Natural killer cell (primary cell): ENCODE measurements at regions not wholly inside any gene's neighbourhood (a gene's known extent, or its start where the extent isn't known, plus 50 kb on each side); places are given as distances from the start of the nearest gene placed in this dataset.

Source experiments
- ATAC-seq, 3 donors: fragments of 150-1000 bp in 2 of 3; fragments of 200-7000 bp in 1 of 3; cut with Tn5 transposase; 1 replicate in 1 of 3; 2 replicates in 2 of 3; pipeline ENCODE4 v1.10.0; 2021; ENCODE audit warnings: mild to moderate bottlenecking in 2 of 3, moderate library complexity in 2 of 3
- DNase-seq, 2 donors: peaks; one replicate each; pipeline versions ENCODE4 v3.0.0 to v3.0.0-alpha.2; 2013 to 2021; ENCODE audit warnings: mixed read lengths in 1 of 2
- H3K27ac ChIP-seq: one replicate; pipeline ENCODE4 v1.5.1; 2013; ENCODE audit warnings: mild to moderate bottlenecking, low read length
- H3K27me3 ChIP-seq: one replicate; pipeline ENCODE4 v1.6.1; 2013; ENCODE audit warnings: low read length; ENCODE audit not compliant: control insufficient read depth, insufficient read depth
- H3K36me3 ChIP-seq: one replicate; pipeline ENCODE4 v1.6.1; 2013; ENCODE audit warnings: low read length; ENCODE audit not compliant: control insufficient read depth, insufficient read depth
- H3K4me1 ChIP-seq: one replicate; pipeline ENCODE4 v1.6.1; 2013; ENCODE audit warnings: low read length; ENCODE audit not compliant: control insufficient read depth, insufficient read depth
- H3K4me3 ChIP-seq: one replicate; pipeline ENCODE4 v1.5.1; 2013; ENCODE audit warnings: low read length
- H3K9me3 ChIP-seq: one replicate; pipeline ENCODE4 v1.6.1; 2013; ENCODE audit warnings: low read length; ENCODE audit not compliant: control insufficient read depth, insufficient read depth
- H3K27ac Mint-ChIP-seq, 2 donors: one replicate each; pipeline ENCODE4 v1.8.0; 2022; ENCODE audit warnings: mild to moderate bottlenecking in 2 of 2, mixed read lengths in 2 of 2, moderate library complexity in 1 of 2
- H3K27me3 Mint-ChIP-seq, 2 donors: one replicate each; pipeline ENCODE4 v1.8.0; 2022; ENCODE audit warnings: low read depth in 2 of 2, mixed read lengths in 2 of 2
- H3K36me3 Mint-ChIP-seq: one replicate; pipeline ENCODE4 v1.8.0; 2022; ENCODE audit warnings: mixed read lengths
- H3K4me1 Mint-ChIP-seq, 2 donors: one replicate each; pipeline ENCODE4 v1.8.0; 2022; ENCODE audit warnings: mixed read lengths in 2 of 2
- H3K4me3 Mint-ChIP-seq: one replicate; pipeline ENCODE4 v1.8.0; 2022; ENCODE audit warnings: mild to moderate bottlenecking, moderate library complexity, mixed read lengths
- H3K9me3 Mint-ChIP-seq, 2 donors: one replicate each; pipeline ENCODE4 v1.8.0; 2022; ENCODE audit warnings: mixed read lengths in 2 of 2
- WGBS: methylation state at CpG from one replicate; pipeline ENCODE4 v1.1.7; 2013; ENCODE audit warnings: missing lambda C conversion rate; ENCODE audit not compliant: insufficient coverage; 5-methylcytosine and 5-hydroxymethylcytosine counted together
- intact Hi-C: fragments of 100-400 bp; cut with micrococcal nuclease; formaldehyde crosslinking; loops from one replicate; pipeline ENCODE4 v1.14.2; 2022
- TF ChIP-seq, protein P1 (sequence below): fragments of 200-600 bp; IDR thresholded peaks from one replicate; pipeline ENCODE4 v1.8.0; 2022; ENCODE audit warnings: antibody characterized with exemption

DNA sequence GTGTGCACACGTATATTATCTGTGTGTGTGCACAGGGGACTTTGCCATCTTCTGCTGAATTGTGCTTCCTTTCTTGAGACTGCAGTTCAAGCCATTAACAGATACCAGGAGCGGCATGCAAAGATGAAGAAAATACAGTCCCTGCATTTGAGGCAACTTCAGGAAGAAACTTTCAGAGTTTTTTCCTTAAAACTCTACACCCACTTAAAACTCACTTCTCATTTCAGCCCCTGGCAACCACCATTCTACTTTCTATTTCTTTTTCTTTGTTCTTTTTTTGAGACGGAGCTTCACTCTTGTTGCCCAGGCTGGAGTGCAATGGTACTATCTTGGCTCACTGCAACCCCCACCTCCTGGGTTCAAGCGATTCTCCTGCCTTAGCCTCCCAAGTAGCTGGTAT, 448.9 kb upstream of the ZMIZ1 start:
- ATAC-seq (no peak), DNase-seq (no peak)
- Mint-ChIP-seq H3K9me3 (no peaks in the 10 kb centered on the region), H3K27me3 (peaks cover 12 to 17% of the 10 kb centered on the region in 2 donors), H3K27ac (no peak overlapping the region), H3K4me1 (peaks cover 0 to 5% of the 10 kb centered on the region in 2 donors), H3K4me3 (no peak overlapping the region), H3K36me3 (no peaks in the 10 kb centered on the region)
- TF ChIP-seq, protein P1, sequence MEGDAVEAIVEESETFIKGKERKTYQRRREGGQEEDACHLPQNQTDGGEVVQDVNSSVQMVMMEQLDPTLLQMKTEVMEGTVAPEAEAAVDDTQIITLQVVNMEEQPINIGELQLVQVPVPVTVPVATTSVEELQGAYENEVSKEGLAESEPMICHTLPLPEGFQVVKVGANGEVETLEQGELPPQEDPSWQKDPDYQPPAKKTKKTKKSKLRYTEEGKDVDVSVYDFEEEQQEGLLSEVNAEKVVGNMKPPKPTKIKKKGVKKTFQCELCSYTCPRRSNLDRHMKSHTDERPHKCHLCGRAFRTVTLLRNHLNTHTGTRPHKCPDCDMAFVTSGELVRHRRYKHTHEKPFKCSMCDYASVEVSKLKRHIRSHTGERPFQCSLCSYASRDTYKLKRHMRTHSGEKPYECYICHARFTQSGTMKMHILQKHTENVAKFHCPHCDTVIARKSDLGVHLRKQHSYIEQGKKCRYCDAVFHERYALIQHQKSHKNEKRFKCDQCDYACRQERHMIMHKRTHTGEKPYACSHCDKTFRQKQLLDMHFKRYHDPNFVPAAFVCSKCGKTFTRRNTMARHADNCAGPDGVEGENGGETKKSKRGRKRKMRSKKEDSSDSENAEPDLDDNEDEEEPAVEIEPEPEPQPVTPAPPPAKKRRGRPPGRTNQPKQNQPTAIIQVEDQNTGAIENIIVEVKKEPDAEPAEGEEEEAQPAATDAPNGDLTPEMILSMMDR, result no peak
- Histone ChIP-seq H3K9me3 (no peaks in the 10 kb centered on the region), H3K27ac (no peak overlapping the region), H3K36me3 (no peaks in the 10 kb centered on the region), H3K4me1 (no peaks in the 10 kb centered on the region), H3K4me3 (no peak overlapping the region), H3K27me3 (no peaks in the 10 kb centered on the region)
- intact Hi-C loops, result no loop called here
- WGBS, result 77% methylated on average over 4 of the region's 4 CpGs

DNA sequence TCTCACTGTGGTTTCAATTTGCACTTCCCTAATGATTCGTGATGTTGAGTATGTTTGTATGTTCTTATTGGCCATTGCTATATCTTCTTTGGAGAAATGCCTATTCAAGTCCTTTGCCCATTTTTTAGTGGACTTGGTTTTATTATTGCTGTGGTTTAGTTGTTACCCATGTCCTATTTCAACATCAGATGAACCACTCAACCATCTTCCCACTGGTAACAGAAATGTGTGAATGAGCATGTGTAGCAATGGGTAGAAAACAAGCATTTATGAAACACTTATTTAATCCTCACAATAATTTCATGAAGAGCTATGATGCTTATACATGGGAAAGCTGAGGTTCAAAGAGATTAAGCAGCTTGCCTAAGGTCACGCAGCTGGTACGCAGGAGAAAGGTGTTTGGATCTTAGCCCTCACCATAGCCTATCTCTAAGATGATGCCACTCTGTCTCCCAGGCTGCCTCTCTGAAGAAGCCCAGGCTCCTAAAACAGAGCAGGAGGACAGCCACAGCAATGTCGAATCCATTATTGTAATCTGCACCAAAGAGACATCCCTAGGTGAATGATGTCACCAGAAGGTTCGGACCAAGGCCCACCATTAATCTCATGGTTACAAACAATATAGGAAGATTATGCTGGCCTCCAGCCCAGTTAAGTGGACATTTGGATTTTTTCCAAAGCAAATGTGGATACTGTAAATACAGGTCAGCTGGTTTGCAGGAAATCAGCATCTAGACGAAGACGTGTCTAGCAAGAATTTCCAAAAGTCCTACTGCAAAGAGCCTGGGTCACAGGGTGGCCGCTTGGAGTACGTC, 447.6 kb upstream of the ZMIZ1 start:
- TF ChIP-seq, protein P1, result no peak
- H3K4me1 ChIP-seq, result no peaks in the 10 kb centered on the region
- no peaks in the 10 kb centered on the region for H3K36me3 ChIP-seq
- no peak overlapping the region for H3K4me3 ChIP-seq
- H3K36me3 Mint-ChIP-seq, result no peaks in the 10 kb centered on the region
- intact Hi-C loops, result no loop called here
- no peak overlapping the region for H3K27ac Mint-ChIP-seq
- H3K4me3 Mint-ChIP-seq, result no peak overlapping the region
- no peaks in the 10 kb centered on the region for H3K9me3 Mint-ChIP-seq
- no peaks in the 10 kb centered on the region for H3K27me3 ChIP-seq
- H3K27me3 Mint-ChIP-seq, result peaks cover 7% of the 10 kb centered on the region in 2 donors
- H3K27ac ChIP-seq, result no peak overlapping the region
- no peaks in the 10 kb centered on the region for H3K9me3 ChIP-seq
- DNase-seq (no peak), ATAC-seq (no peak)
- peaks cover 0 to 5% of the 10 kb centered on the region in 2 donors for H3K4me1 Mint-ChIP-seq
- 92% methylated on average over 9 of the region's 9 CpGs for WGBS

DNA sequence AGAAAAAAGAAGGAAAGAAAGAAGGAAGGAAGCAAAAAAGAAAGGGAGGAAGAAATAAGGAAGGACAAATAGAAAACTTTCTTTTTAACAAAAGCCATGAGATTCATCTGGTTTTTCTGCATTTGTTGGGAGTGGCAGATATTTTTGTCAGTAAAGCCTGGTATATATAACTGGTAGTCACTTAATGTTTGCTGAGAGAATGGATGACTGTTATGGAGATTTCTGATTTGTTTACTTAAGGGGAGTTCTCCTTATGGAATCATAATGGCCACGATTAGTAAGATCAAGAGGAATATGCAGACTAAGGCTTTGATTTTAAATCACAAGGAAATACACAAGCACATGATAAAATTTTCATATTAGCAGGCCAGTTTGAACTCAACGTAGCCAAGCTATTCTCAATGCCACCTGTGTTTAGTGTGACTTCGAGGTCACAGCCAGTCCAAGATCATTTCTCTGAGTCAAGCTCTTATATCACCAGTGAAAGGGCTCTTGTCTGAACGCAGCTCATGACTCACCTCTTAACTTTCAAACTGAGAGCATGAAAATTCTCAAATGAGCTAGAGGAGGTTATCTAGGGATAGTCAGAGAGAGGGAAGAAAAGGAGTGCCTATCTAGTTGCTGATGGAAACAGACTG, 445.1 kb upstream of the ZMIZ1 start:
- Mint-ChIP-seq H3K4me1 (peaks cover 0 to 5% of the 10 kb centered on the region in 2 donors), H3K36me3 (no peaks in the 10 kb centered on the region), H3K4me3 (no peak overlapping the region), H3K27me3 (peaks cover 0 to 6% of the 10 kb centered on the region in 2 donors), H3K27ac (no peak overlapping the region), H3K9me3 (no peaks in the 10 kb centered on the region)
- Histone ChIP-seq H3K36me3 (no peaks in the 10 kb centered on the region), H3K9me3 (no peaks in the 10 kb centered on the region), H3K27me3 (no peaks in the 10 kb centered on the region), H3K27ac (no peak overlapping the region), H3K4me3 (no peak overlapping the region), H3K4me1 (no peaks in the 10 kb centered on the region)
- TF ChIP-seq, protein P1, result no peak
- DNase-seq, result no peak
- intact Hi-C loops, result no loop called here
- ATAC-seq, result no peak
- 79% methylated on average over 3 of the region's 4 CpGs for WGBS
